A549 (cell line): ENCODE measurements at regions not wholly inside any gene's neighbourhood (a gene's known extent, or its start where the extent isn't known, plus 50 kb on each side); places are given as distances from the start of the nearest gene placed in this dataset.

Experiments
- ATAC-seq, 2 experiments: fragments of 200-7000 bp in 1 of 2; fragments of >200 bp in 1 of 2; cut with Nextera tagmentation in 1 of 2; cut with Tn5 transposase in 1 of 2; 3 replicates each; pipeline versions ENCODE4 v1.8.0 to v1.9.1; 2018 to 2020; ENCODE audit warnings: mild to moderate bottlenecking in 1 of 2, moderate library complexity in 1 of 2
- CTCF ChIA-PET: fragments of 300-600 bp; sonication (Branson Sonifier 250); formaldehyde crosslinking; extraction: SDS; loops from one replicate; lab custom pipeline; 2021; ENCODE audit warnings: antibody characterized with exemption, inconsistent platforms; lab: Yijun Ruan, JAX
- POLR2A ChIA-PET: fragments of 350-600 bp; formaldehyde crosslinking; extraction: SDS; loops from one replicate; lab custom pipeline; 2021; ENCODE audit warnings: antibody characterized with exemption, inconsistent platforms; lab: Yijun Ruan, JAX
- DNase-seq, 2 experiments: peaks; one replicate each; pipeline versions ENCODE4 v3.0.0 to v3.0.0-alpha.2; 2011 to 2016; ENCODE audit warnings: low read depth in 1 of 2, low spot score in 1 of 2
- FAIRE-seq: peaks from 2 replicates; lab custom pipeline; 2011; peaks lifted over from hg19 to GRCh38; lab: Jason Lieb, UNC
- H3K27ac ChIP-seq, 2 experiments: fragments of >200 bp; sonication (Bioruptor Twin); formaldehyde crosslinking; 3 replicates each; pipeline ENCODE4 v1.5.1; 2016 to 2017
- H3K4me1 ChIP-seq: fragments of >200 bp; sonication (Bioruptor Twin); formaldehyde crosslinking; 3 replicates; pipeline ENCODE4 v1.6.1; 2016
- H3K4me2 ChIP-seq: fragments of >200 bp; sonication (Bioruptor Twin); formaldehyde crosslinking; 3 replicates; pipeline ENCODE4 v1.6.1; 2016
- H3K4me3 ChIP-seq: fragments of >200 bp; sonication (Bioruptor Twin); formaldehyde crosslinking; 3 replicates; pipeline ENCODE4 v1.5.1; 2016
- H3K9me3 ChIP-seq: fragments of >200 bp; sonication (Bioruptor Twin); formaldehyde crosslinking; 3 replicates; pipeline ENCODE4 v1.6.1; 2016
- ATOH8 ChIP-seq: fragments of 250-450 bp; sonication (Bioruptor Pico); IDR thresholded peaks from 2 replicates; pipeline ENCODE4 v1.5.0; 2020; ENCODE audit warnings: low read depth, mild to moderate bottlenecking, moderate library complexity
- BHLHE40 ChIP-seq: IDR thresholded peaks from 2 replicates; pipeline ENCODE4 v1.6.1; 2012; ENCODE audit warnings: low read depth, low read length, inconsistent platforms
- CBX8 ChIP-seq: fragments of 200-600 bp; sonication (generic); IDR thresholded peaks from 2 replicates; pipeline ENCODE4 v1.6.1; 2016
- CHD4 ChIP-seq: fragments of 200-600 bp; sonication (generic); IDR thresholded peaks from 2 replicates; pipeline ENCODE4 v1.6.1; 2016; ENCODE audit warnings: antibody characterized with exemption, mild to moderate bottlenecking, borderline replicate concordance
- CTCF ChIP-seq: fragments of >200 bp; sonication (Bioruptor Twin); formaldehyde crosslinking; IDR thresholded peaks from 3 replicates; pipeline ENCODE4 v1.5.1; 2016
- EHF ChIP-seq: fragments of 250-450 bp; sonication (Bioruptor Pico); IDR thresholded peaks from 2 replicates; pipeline ENCODE4 v1.5.0; 2020; ENCODE audit warnings: mild to moderate bottlenecking
- EP300 ChIP-seq, 2 experiments: fragments of >200 bp; sonication (Bioruptor Twin); formaldehyde crosslinking; IDR thresholded peaks; 2 replicates in 1 of 2; 3 replicates in 1 of 2; pipeline ENCODE4 v1.6.1; 2016 to 2017
- FOSB ChIP-seq: fragments of 250-450 bp; sonication (Bioruptor Pico); IDR thresholded peaks from 2 replicates; pipeline ENCODE4 v1.5.0; 2020; ENCODE audit warnings: mild to moderate bottlenecking, moderate library complexity
- FOSL2 ChIP-seq, 2 experiments: fragments of 450-650 bp in 1 of 2; fragments of >200 bp in 1 of 2; sonication (Bioruptor Twin) in 1 of 2; formaldehyde crosslinking; IDR thresholded peaks; 2 replicates each; pipeline versions ENCODE4 v1.5.0 to v1.6.1; 2016 to 2020; ENCODE audit warnings: mild to moderate bottlenecking in 1 of 2, moderate library complexity in 1 of 2
- FOXS1 ChIP-seq: fragments of 250-450 bp; sonication (Bioruptor Pico); IDR thresholded peaks from 2 replicates; pipeline ENCODE4 v1.5.0; 2020; ENCODE audit warnings: mild to moderate bottlenecking, moderate library complexity
- HEYL ChIP-seq: fragments of 250-450 bp; sonication (Bioruptor Pico); IDR thresholded peaks from 2 replicates; pipeline ENCODE4 v1.8.0; 2021; ENCODE audit warnings: mild to moderate bottlenecking, moderate library complexity
- HMGXB4 ChIP-seq: fragments of 250-450 bp; sonication (Bioruptor Pico); IDR thresholded peaks from 2 replicates; pipeline ENCODE4 v1.5.0; 2021; ENCODE audit warnings: mild to moderate bottlenecking, moderate library complexity, borderline replicate concordance
- HOXA7 ChIP-seq: fragments of 250-450 bp; sonication (Bioruptor Pico); IDR thresholded peaks from 2 replicates; pipeline ENCODE4 v1.5.0; 2020; ENCODE audit warnings: mild to moderate bottlenecking, moderate library complexity
- HOXB13 ChIP-seq: fragments of 250-450 bp; sonication (Bioruptor Pico); IDR thresholded peaks from 2 replicates; pipeline ENCODE4 v1.5.0; 2020; ENCODE audit warnings: low read depth, mild to moderate bottlenecking, moderate library complexity
- HOXB5 ChIP-seq: fragments of 250-450 bp; sonication (Bioruptor Pico); IDR thresholded peaks from 2 replicates; pipeline ENCODE4 v1.5.0; 2020; ENCODE audit warnings: mild to moderate bottlenecking, moderate library complexity
- JUNB ChIP-seq: fragments of >200 bp; sonication (Bioruptor Twin); formaldehyde crosslinking; IDR thresholded peaks from 2 replicates; pipeline ENCODE4 v1.6.1; 2016
- KDM1A ChIP-seq: fragments of 200-600 bp; sonication (generic); IDR thresholded peaks from 2 replicates; pipeline ENCODE4 v1.6.1; 2016; ENCODE audit warnings: low read depth, mild to moderate bottlenecking
- MYC ChIP-seq: IDR thresholded peaks from 2 replicates; pipeline ENCODE4 v1.6.1; 2012; ENCODE audit warnings: mild to moderate bottlenecking, inconsistent platforms, low read length, improper control_type of control experiment, borderline replicate concordance
- NPAS2 ChIP-seq: fragments of 250-450 bp; sonication (Bioruptor Pico); IDR thresholded peaks from 2 replicates; pipeline ENCODE4 v1.8.0; 2022; ENCODE audit warnings: mild to moderate bottlenecking, moderate library complexity, borderline replicate concordance
- PBX3 ChIP-seq: IDR thresholded peaks from 2 replicates; pipeline ENCODE4 v1.6.1; 2012
- POLR2A ChIP-seq: IDR thresholded peaks from 2 replicates; pipeline ENCODE4 v1.6.1; 2012; ENCODE audit warnings: mild to moderate bottlenecking, low read length
- RCOR1 ChIP-seq: fragments of 150-350 bp; IDR thresholded peaks from 2 replicates; pipeline ENCODE4 v1.6.1; 2014; ENCODE audit warnings: antibody characterized with exemption, low read length, low read depth
- RFX5 ChIP-seq: fragments of 450-650 bp; IDR thresholded peaks from 2 replicates; pipeline ENCODE4 v1.7.1; 2014; ENCODE audit warnings: antibody characterized with exemption, mild to moderate bottlenecking, moderate library complexity
- RNF2 ChIP-seq: fragments of 200-600 bp; sonication (generic); IDR thresholded peaks from 2 replicates; pipeline ENCODE4 v1.6.1; 2016; ENCODE audit warnings: low read depth, mild to moderate bottlenecking, antibody characterized with exemption, moderate library complexity, borderline replicate concordance
- TFCP2L1 ChIP-seq: fragments of 250-450 bp; sonication (Bioruptor Pico); IDR thresholded peaks from 2 replicates; pipeline ENCODE4 v1.5.0; 2021; ENCODE audit warnings: mild to moderate bottlenecking
- TP53 ChIP-seq: fragments of 250-450 bp; sonication (Bioruptor Pico); IDR thresholded peaks from 2 replicates; pipeline ENCODE4 v1.5.0; 2021; ENCODE audit warnings: mild to moderate bottlenecking, moderate library complexity
- WGBS: methylation state at CpG from one replicate; pipeline ENCODE4 v1.1.6; 2017; ENCODE audit errors: missing lambda C conversion rate; 5-methylcytosine and 5-hydroxymethylcytosine counted together
- TF ChIP-seq, protein P1 (sequence below): fragments of 450-650 bp; IDR thresholded peaks from 2 replicates; pipeline ENCODE4 v1.6.1; 2014; ENCODE audit warnings: antibody characterized with exemption

DNA sequence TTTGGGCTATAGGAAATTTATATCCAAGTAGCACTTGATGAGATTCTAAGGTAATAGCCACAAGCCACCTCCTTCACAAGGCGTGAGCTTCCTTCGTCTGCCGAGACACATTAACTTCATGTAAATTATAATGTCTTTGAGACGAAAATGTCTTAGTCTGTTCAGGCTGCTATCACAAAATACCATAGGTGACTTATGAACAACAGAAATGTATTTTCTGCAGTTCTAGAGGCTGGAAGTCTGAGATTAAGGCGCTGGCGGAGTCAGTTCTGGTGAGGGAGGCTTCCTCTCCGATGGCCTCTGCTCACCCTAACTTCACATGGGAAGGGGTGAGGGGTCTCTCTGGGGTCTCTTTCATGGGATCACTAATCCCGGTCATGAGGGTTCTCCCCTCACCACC, 133.0 kb downstream of the ETS2 start:
- no peak for DNase-seq
- TF ChIP-seq NPAS2 (CRISPR knock-in tag) = no peak
- TF ChIP-seq EHF (CRISPR knock-in tag) = no peak
- TF ChIP-seq CTCF = no peak
- TF ChIP-seq HEYL (CRISPR knock-in tag) = no peak
- TF ChIP-seq MYC = no peak
- TF ChIP-seq, protein P1, sequence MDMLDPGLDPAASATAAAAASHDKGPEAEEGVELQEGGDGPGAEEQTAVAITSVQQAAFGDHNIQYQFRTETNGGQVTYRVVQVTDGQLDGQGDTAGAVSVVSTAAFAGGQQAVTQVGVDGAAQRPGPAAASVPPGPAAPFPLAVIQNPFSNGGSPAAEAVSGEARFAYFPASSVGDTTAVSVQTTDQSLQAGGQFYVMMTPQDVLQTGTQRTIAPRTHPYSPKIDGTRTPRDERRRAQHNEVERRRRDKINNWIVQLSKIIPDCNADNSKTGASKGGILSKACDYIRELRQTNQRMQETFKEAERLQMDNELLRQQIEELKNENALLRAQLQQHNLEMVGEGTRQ = no peak
- TF ChIP-seq BHLHE40 = no peak
- no peak for TF ChIP-seq RNF2
- TF ChIP-seq FOXS1 (CRISPR knock-in tag) = no peak
- TF ChIP-seq FOSB (CRISPR knock-in tag) = no peak
- no peak for TF ChIP-seq EP300 (IDR thresholded peaks at IDR 0.05)
- no peak for TF ChIP-seq HOXB13
- TF ChIP-seq, all 56 proteins: peak for 0
- H3K4me1 ChIP-seq = no peaks in the 10 kb centered on the region
- ATAC-seq (no peak), FAIRE-seq (no peak)
- WGBS = 59% methylated on average over 8 of the region's 8 CpGs
- ChIA-PET POLR2A (no interaction called here), CTCF (no interaction called here)
- no peak overlapping the region for H3K27ac ChIP-seq
- no peak overlapping the region for H3K4me3 ChIP-seq
- H3K9me3 ChIP-seq = no peaks in the 10 kb centered on the region
- H3K4me2 ChIP-seq = no peak overlapping the region

GRCh38 chr21:38938343-38938742, 132.6 kb downstream of the ETS2 start:
- DNase-seq (no peak), ATAC-seq (no peak), FAIRE-seq (no peak)
- no peak overlapping the region for H3K4me2 ChIP-seq
- CTCF ChIA-PET = no interaction called here
- POLR2A ChIA-PET = no interaction called here
- no peaks in the 10 kb centered on the region for H3K4me1 ChIP-seq
- no peak overlapping the region for H3K27ac ChIP-seq
- H3K4me3 ChIP-seq = no peak overlapping the region
- H3K9me3 ChIP-seq = no peaks in the 10 kb centered on the region
- WGBS = 67% methylated on average over 7 of the region's 7 CpGs
- TF ChIP-seq, protein P1 = no peak

- WGBS = 66% methylated on average over 2 of the region's 3 CpGs
- no peak overlapping the region for H3K4me2 ChIP-seq
- ATAC-seq = no peak
These were observed 132.1 kb downstream of the ETS2 start for GRCh38 chr21:38937844-38938243.

More at GRCh38 chr21:38937844-38938243, 132.1 kb downstream of the ETS2 start:
- DNase-seq = no peak
- H3K4me3 ChIP-seq = no peak overlapping the region
- ChIA-PET POLR2A (no interaction called here), CTCF (no interaction called here)
- no peaks in the 10 kb centered on the region for H3K9me3 ChIP-seq
- no peak overlapping the region for H3K27ac ChIP-seq
- no peak for FAIRE-seq
- H3K4me1 ChIP-seq = no peaks in the 10 kb centered on the region
- TF ChIP-seq FOSB (CRISPR knock-in tag) (no peak), HMGXB4 (CRISPR knock-in tag) (no peak), ATOH8 (CRISPR knock-in tag) (no peak), RCOR1 (no peak), HOXA7 (CRISPR knock-in tag) (no peak), CBX8 (no peak), NPAS2 (CRISPR knock-in tag) (no peak), POLR2A (no peak), JUNB (no peak), CHD4 (no peak), RNF2 (no peak), EHF (CRISPR knock-in tag) (no peak), PBX3 (no peak), TFCP2L1 (CRISPR knock-in tag) (no peak), RFX5 (no peak), HOXB5 (no peak), KDM1A (no peak), FOSL2 (IDR thresholded peaks at IDR 0.05) (no peak), FOSL2 (CRISPR knock-in tag; IDR thresholded peaks at IDR 0.05) (no peak), FOXS1 (CRISPR knock-in tag) (no peak), TP53 (CRISPR knock-in tag) (no peak)
